GM10266 (cell line): ENCODE measurements at regions not wholly inside any gene's neighbourhood (a gene's known extent, or its start where the extent isn't known, plus 50 kb on each side); places are given as distances from the start of the nearest gene placed in this dataset.
"Not testable (repeated sequence)": the region's sequence is repeated elsewhere in the genome, so short reads cannot be mapped to it uniquely, and the experiment has no call there.

Experiments
- DNase-seq: peaks from one replicate; pipeline ENCODE4 v3.0.0; 2012; ENCODE audit errors: extremely low spot score
- TF ChIP-seq, protein P1 (sequence below): IDR thresholded peaks from 2 replicates; pipeline ENCODE4 v1.5.1; 2012; ENCODE audit warnings: mild to moderate bottlenecking, low read depth; ENCODE audit not compliant: control insufficient read depth, insufficient read depth; ENCODE audit errors: missing control alignments

DNA sequence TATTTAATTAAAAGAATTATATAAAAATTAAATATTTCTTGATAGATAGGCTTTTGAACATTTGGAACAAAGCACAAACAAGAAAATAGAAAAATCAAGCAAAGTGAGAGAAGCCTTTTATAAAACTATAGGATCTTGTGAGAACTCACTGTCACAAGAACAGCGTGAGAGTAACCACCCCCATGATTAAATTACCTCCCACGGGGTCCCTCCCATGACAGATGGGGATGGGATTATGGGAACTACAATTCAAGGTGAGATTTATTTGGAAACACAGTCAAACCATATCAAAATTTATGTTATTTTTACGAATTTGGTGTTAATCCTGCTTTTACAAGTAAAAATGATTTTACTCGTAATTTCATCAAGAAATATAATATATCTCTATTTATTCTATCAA lies 1136.1 kb upstream of the POT1 start:
- DNase-seq: no peak
- TF ChIP-seq, protein P1, sequence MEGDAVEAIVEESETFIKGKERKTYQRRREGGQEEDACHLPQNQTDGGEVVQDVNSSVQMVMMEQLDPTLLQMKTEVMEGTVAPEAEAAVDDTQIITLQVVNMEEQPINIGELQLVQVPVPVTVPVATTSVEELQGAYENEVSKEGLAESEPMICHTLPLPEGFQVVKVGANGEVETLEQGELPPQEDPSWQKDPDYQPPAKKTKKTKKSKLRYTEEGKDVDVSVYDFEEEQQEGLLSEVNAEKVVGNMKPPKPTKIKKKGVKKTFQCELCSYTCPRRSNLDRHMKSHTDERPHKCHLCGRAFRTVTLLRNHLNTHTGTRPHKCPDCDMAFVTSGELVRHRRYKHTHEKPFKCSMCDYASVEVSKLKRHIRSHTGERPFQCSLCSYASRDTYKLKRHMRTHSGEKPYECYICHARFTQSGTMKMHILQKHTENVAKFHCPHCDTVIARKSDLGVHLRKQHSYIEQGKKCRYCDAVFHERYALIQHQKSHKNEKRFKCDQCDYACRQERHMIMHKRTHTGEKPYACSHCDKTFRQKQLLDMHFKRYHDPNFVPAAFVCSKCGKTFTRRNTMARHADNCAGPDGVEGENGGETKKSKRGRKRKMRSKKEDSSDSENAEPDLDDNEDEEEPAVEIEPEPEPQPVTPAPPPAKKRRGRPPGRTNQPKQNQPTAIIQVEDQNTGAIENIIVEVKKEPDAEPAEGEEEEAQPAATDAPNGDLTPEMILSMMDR: no peak

DNA sequence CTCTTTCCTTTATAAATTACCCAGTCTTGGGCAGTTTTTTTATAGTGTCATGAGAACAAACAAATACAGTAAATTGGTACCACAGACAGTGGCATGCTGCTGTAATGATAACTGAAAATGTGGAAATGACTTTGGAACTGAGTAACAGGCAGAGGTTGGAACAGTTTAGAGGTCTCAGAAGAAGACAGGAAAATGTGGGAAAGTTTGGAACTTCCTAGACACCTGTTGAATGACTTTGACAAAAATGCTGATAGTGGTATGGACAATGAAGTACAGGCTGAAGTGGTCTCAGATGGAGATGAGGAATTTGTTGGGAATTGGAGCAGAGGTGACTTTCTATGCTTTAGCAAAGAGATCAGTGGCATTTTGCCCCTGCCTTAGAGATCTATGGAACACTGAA lies 1128.4 kb upstream of the POT1 start:
- DNase-seq: no peak

DNA sequence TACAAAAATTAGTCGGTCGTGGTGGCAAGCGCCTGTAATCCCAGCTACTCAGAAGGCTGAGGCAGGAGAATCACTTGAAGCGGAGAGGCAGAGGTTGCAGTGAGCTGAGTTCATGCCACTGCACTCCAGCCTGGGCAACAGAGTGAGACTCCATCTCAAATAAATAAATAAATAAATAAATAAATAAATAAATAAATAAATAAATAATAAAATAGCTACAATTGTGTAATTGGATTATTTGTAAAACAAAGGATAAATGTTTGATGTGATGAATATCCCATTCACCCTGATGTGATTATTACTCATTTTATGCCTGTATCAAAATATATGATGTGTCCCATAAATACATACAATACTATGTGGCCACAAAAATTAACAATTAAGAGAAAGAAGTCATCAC lies 1127.0 kb upstream of the POT1 start:
- not testable (repeated sequence) for DNase-seq

More for the DNA sequence above, 1128.4 kb upstream of the POT1 start:
- TF ChIP-seq, protein P1: no peak

DNA sequence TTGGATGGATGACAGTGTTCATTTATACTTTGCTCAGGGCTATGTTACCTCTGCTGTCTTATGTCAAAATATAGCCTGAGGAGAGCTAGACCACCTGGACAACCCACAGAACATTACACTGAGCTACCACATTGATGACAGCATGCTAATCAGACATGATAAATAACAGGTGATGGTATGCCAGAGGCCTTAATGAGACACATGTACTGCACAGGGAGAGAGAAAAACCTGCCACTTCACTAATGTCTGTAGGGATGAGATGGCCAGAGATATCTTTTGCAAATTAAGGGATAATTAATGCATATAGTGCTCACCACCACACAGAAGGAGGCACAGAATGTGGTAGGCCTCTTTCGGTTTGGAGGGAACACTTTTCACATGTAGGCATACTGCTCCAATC lies 1122.6 kb upstream of the POT1 start:
- TF ChIP-seq, protein P1: no peak
- no peak for DNase-seq

DNA sequence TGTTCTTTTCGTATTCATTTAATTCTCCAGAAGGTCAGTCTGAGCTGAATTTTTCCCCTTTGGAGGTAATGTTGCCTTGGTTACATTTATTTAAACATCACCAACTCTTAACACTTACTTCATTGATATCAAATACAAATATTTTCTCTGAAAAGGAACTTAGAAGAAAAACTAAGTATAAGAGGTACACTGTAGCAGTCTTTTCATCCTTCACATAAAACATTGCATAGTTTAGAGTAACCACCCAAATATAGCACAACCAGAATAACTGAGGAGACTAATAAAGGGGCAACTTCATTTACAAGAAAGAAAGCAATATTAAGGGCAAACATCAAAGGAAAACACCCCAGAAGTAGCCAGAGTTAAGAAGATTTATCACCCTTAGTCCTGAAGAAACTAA lies 1115.0 kb upstream of the POT1 start:
- no peak for DNase-seq
- TF ChIP-seq, protein P1: no peak

DNA sequence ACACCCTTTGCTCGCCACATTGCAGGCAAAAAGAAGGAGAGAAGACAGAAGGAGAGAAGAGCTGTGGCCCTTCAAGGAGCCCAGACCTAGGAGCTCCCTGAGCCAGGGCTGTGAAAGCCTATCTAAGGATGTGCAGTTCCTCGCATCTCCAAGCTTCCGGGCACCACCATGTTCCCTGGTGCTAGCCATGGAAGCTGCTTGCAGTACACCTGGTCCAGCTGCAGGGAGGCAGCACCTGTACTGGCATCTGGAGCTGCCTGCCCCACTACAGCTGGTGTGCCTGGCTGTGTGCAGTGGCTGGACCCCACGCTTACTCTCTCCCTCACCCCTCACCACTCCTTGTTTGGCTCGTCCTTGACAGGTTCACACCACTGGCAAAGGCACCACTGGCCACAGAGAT lies 1111.8 kb upstream of the POT1 start:
- TF ChIP-seq, protein P1: no peak
- no peak for DNase-seq

DNA sequence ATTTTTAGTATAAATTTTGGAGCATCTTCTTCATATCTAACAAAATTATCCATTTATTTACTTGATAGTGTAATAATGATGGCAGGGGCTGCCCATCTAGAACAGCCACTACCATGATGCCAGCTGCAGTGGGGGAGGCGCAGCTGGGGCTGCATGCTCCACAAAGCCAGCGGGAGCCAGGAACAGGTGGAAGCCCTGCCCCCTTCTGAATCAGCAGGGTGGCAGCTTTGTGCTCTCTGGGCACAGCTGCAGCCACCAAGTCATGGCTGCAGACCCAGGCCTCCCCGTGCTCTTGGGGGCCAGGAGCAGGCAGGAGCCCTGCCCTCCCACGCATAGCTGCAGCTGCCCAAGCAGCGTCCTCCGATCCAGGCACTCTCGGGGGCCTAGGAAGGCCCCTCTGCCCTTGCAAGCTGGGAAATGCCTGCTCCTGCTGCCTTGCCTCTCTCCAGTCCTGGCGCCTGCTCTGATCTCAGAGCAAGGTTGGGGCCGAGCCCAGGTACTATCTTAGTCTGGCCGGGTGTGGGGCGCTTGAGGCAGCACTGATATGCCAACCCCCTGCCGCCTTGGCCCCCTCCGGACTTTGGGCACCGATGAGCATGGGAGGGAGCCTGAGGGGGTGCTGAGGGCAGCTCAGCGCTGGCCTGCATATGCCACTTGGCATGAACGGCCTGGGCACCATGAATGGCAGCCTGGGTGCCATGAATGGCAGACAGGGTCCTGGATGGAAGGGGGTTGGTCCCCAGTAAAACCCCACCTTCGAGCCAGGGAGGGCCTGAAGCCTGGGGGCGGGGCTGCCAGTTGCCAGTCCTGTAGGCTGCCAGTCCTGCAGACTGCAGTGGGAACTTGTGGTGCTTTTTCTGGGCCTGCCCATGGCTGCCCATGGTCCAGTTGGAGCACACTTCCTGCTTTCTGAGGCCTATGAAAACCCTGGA lies 1110.8 kb upstream of the POT1 start:
- TF ChIP-seq, protein P1: no peak
- DNase-seq: no peak
